IgD-negative memory B cell (primary cell): ENCODE measurements at regions not wholly inside any gene's neighbourhood (a gene's known extent, or its start where the extent isn't known, plus 50 kb on each side); places are given as distances from the start of the nearest gene placed in this dataset.

Experiments
- H3K27ac Mint-ChIP-seq, 3 donors: one replicate each; pipeline ENCODE4 v1.8.0; 2020 to 2022; ENCODE audit warnings: mild to moderate bottlenecking in 3 of 3, mixed read lengths in 3 of 3, moderate library complexity in 1 of 3
- H3K27me3 Mint-ChIP-seq: one replicate; pipeline ENCODE4 v1.8.0; 2021; ENCODE audit warnings: mixed read lengths
- H3K36me3 Mint-ChIP-seq: one replicate; pipeline ENCODE4 v1.8.0; 2020; ENCODE audit warnings: mild to moderate bottlenecking, mixed read lengths
- H3K4me1 Mint-ChIP-seq, 3 donors: one replicate each; pipeline ENCODE4 v1.8.0; 2020 to 2022; ENCODE audit warnings: mixed read lengths in 3 of 3, mild to moderate bottlenecking in 1 of 3
- H3K4me3 Mint-ChIP-seq, 4 donors: one replicate each; pipeline ENCODE4 v1.8.0; 2020 to 2022; ENCODE audit warnings: mild to moderate bottlenecking in 4 of 4, mixed read lengths in 4 of 4, moderate library complexity in 3 of 4
- H3K9me3 Mint-ChIP-seq, 3 donors: one replicate each; pipeline ENCODE4 v1.8.0; 2020 to 2021; ENCODE audit warnings: mixed read lengths in 3 of 3, mild to moderate bottlenecking in 1 of 3

- Mint-ChIP-seq H3K27ac (no peak overlapping the region), H3K4me1 (peaks cover 0 to 2% (median 0%) of the 10 kb centered on the region in 3 donors), H3K9me3 (no peaks in the 10 kb centered on the region), H3K36me3 (no peaks in the 10 kb centered on the region), H3K27me3 (peaks cover 9% of the 10 kb centered on the region), H3K4me3 (no peak overlapping the region)
Measured at GRCh38 chrX:39899856-39900776, 197.6 kb downstream of the BCOR start.

GRCh38 chrX:39900777-39901170 is 197.0 kb downstream of the BCOR start:
- Mint-ChIP-seq H3K4me1 (peaks cover 0 to 1% (median 0%) of the 10 kb centered on the region in 3 donors), H3K27ac (no peak overlapping the region), H3K36me3 (no peaks in the 10 kb centered on the region), H3K4me3 (no peak overlapping the region), H3K9me3 (no peaks in the 10 kb centered on the region), H3K27me3 (peaks cover 9% of the 10 kb centered on the region)

GRCh38 chrX:39903343-39903742 is 194.4 kb downstream of the BCOR start:
- H3K4me1 Mint-ChIP-seq: no peaks in the 10 kb centered on the region
- H3K27ac Mint-ChIP-seq: no peak overlapping the region
- no peaks in the 10 kb centered on the region for H3K9me3 Mint-ChIP-seq
- no peak overlapping the region for H3K4me3 Mint-ChIP-seq
- H3K36me3 Mint-ChIP-seq: no peaks in the 10 kb centered on the region
- H3K27me3 Mint-ChIP-seq: peaks cover 9% of the 10 kb centered on the region

GRCh38 chrX:39903937-39904336 is 193.8 kb downstream of the BCOR start:
- H3K27me3 Mint-ChIP-seq: peaks cover 13% of the 10 kb centered on the region
- H3K4me3 Mint-ChIP-seq: peak overlapping the region in 1 of 4 donors; percentile 51
- no peaks in the 10 kb centered on the region for H3K36me3 Mint-ChIP-seq
- H3K27ac Mint-ChIP-seq: no peak overlapping the region
- no peaks in the 10 kb centered on the region for H3K9me3 Mint-ChIP-seq
- H3K4me1 Mint-ChIP-seq: peaks cover 0 to 3% (median 0%) of the 10 kb centered on the region in 3 donors

GRCh38 chrX:39904816-39905537 is 192.8 kb downstream of the BCOR start:
- no peaks in the 10 kb centered on the region for H3K9me3 Mint-ChIP-seq
- peaks cover 12% of the 10 kb centered on the region for H3K27me3 Mint-ChIP-seq
- peak overlapping the region in 1 of 4 donors; percentile 58 for H3K4me3 Mint-ChIP-seq
- peaks cover 0 to 3% (median 0%) of the 10 kb centered on the region in 3 donors for H3K4me1 Mint-ChIP-seq
- H3K27ac Mint-ChIP-seq: no peak overlapping the region
- no peaks in the 10 kb centered on the region for H3K36me3 Mint-ChIP-seq

- peaks cover 9% of the 10 kb centered on the region for H3K27me3 Mint-ChIP-seq
- peak overlapping the region in 1 of 4 donors; percentile 58 for H3K4me3 Mint-ChIP-seq
- H3K27ac Mint-ChIP-seq: peak overlapping the region in 1 of 3 donors; percentile 60
- H3K4me1 Mint-ChIP-seq: peaks cover 0 to 3% (median 0%) of the 10 kb centered on the region in 3 donors
- H3K36me3 Mint-ChIP-seq: no peaks in the 10 kb centered on the region
- H3K9me3 Mint-ChIP-seq: no peaks in the 10 kb centered on the region
Measured at GRCh38 chrX:39905538-39905891, 192.2 kb downstream of the BCOR start.

- H3K27me3 Mint-ChIP-seq: peaks cover 8% of the 10 kb centered on the region
- H3K27ac Mint-ChIP-seq: peak overlapping the region in 1 of 3 donors; percentile 60
- no peak overlapping the region for H3K4me3 Mint-ChIP-seq
- no peaks in the 10 kb centered on the region for H3K36me3 Mint-ChIP-seq
- H3K9me3 Mint-ChIP-seq: no peaks in the 10 kb centered on the region
- H3K4me1 Mint-ChIP-seq: peaks cover 0 to 3% (median 0%) of the 10 kb centered on the region in 3 donors
Measured at GRCh38 chrX:39905946-39906345, 191.8 kb downstream of the BCOR start.

GRCh38 chrX:39907964-39908661 is 189.6 kb downstream of the BCOR start:
- H3K9me3 Mint-ChIP-seq: no peaks in the 10 kb centered on the region
- H3K4me3 Mint-ChIP-seq: no peak overlapping the region
- H3K4me1 Mint-ChIP-seq: peaks cover 0 to 3% (median 0%) of the 10 kb centered on the region in 3 donors
- peaks cover 6% of the 10 kb centered on the region for H3K27me3 Mint-ChIP-seq
- H3K36me3 Mint-ChIP-seq: no peaks in the 10 kb centered on the region
- H3K27ac Mint-ChIP-seq: peak overlapping the region in 1 of 3 donors; percentile 32

- Mint-ChIP-seq H3K4me3 (no peak overlapping the region), H3K27me3 (peaks cover 5% of the 10 kb centered on the region), H3K4me1 (peaks cover 0 to 3% (median 0%) of the 10 kb centered on the region in 3 donors), H3K36me3 (no peaks in the 10 kb centered on the region), H3K9me3 (no peaks in the 10 kb centered on the region), H3K27ac (no peak overlapping the region)
Measured at GRCh38 chrX:39909996-39910395, 187.8 kb downstream of the BCOR start.

- H3K36me3 Mint-ChIP-seq: no peaks in the 10 kb centered on the region
- peaks cover 0 to 3% (median 0%) of the 10 kb centered on the region in 3 donors for H3K4me1 Mint-ChIP-seq
- no peak overlapping the region for H3K27ac Mint-ChIP-seq
- H3K4me3 Mint-ChIP-seq: peak overlapping the region in 1 of 4 donors; percentile 60
- H3K9me3 Mint-ChIP-seq: no peaks in the 10 kb centered on the region
- peaks cover 7% of the 10 kb centered on the region for H3K27me3 Mint-ChIP-seq
Measured at GRCh38 chrX:39910651-39911050, 187.1 kb downstream of the BCOR start.

- no peaks in the 10 kb centered on the region for H3K9me3 Mint-ChIP-seq
- no peaks in the 10 kb centered on the region for H3K36me3 Mint-ChIP-seq
- peaks cover 7% of the 10 kb centered on the region for H3K27me3 Mint-ChIP-seq
- no peak overlapping the region for H3K27ac Mint-ChIP-seq
- no peak overlapping the region for H3K4me3 Mint-ChIP-seq
- peaks cover 0 to 3% (median 0%) of the 10 kb centered on the region in 3 donors for H3K4me1 Mint-ChIP-seq
Measured at GRCh38 chrX:39911278-39911897, 186.4 kb downstream of the BCOR start.

GRCh38 chrX:39912126-39912525 is 185.6 kb downstream of the BCOR start:
- Mint-ChIP-seq H3K27ac (no peak overlapping the region), H3K4me1 (peaks cover 0 to 3% (median 0%) of the 10 kb centered on the region in 3 donors), H3K9me3 (no peaks in the 10 kb centered on the region), H3K4me3 (no peak overlapping the region), H3K36me3 (no peaks in the 10 kb centered on the region), H3K27me3 (peaks cover 9% of the 10 kb centered on the region)

- Mint-ChIP-seq H3K36me3 (peaks cover 4% of the 10 kb centered on the region), H3K4me1 (no peaks in the 10 kb centered on the region), H3K27me3 (peaks cover 6% of the 10 kb centered on the region), H3K4me3 (no peak overlapping the region), H3K27ac (no peak overlapping the region), H3K9me3 (no peaks in the 10 kb centered on the region)
Measured at GRCh38 chrX:39915081-39915480, 182.7 kb downstream of the BCOR start.

GRCh38 chrX:39915596-39915995 is 182.2 kb downstream of the BCOR start:
- Mint-ChIP-seq H3K4me1 (no peaks in the 10 kb centered on the region), H3K27me3 (peaks cover 6% of the 10 kb centered on the region), H3K27ac (no peak overlapping the region), H3K36me3 (peaks cover 4% of the 10 kb centered on the region), H3K9me3 (no peaks in the 10 kb centered on the region), H3K4me3 (no peak overlapping the region)
